HK-2 (cell line): ENCODE measurements at regions not wholly inside any gene's neighbourhood (a gene's known extent, or its start where the extent isn't known, plus 50 kb on each side); places are given as distances from the start of the nearest gene placed in this dataset.
"Not testable (repeated sequence)": the region's sequence is repeated elsewhere in the genome, so short reads cannot be mapped to it uniquely, and the experiment has no call there.

Experiments used
- DNase-seq: peaks from one replicate; pipeline ENCODE4 v3.0.0-alpha.2; 2018; ENCODE audit not compliant: unreplicated experiment

- DNase-seq, result no peak
Observed at GRCh38 chr4:38469410-38469809, 194.6 kb upstream of the KLF3 start.

- DNase-seq, result no peak
Observed at GRCh38 chr4:38470735-38471262, 193.2 kb upstream of the KLF3 start.

- DNase-seq, result no peak
Observed at GRCh38 chr4:38482696-38483095, 181.3 kb upstream of the KLF3 start.

- not testable (repeated sequence) for DNase-seq
Observed at GRCh38 chr4:38483628-38484027, 180.4 kb upstream of the KLF3 start.

GRCh38 chr4:38489011-38489861 is 174.8 kb upstream of the KLF3 start:
- DNase-seq, result no peak

- no peak for DNase-seq
Observed at GRCh38 chr4:38489924-38490639, 173.9 kb upstream of the KLF3 start.

GRCh38 chr4:38490753-38491446 is 173.1 kb upstream of the KLF3 start:
- no peak for DNase-seq

GRCh38 chr4:38491854-38492478 is 172.0 kb upstream of the KLF3 start:
- no peak for DNase-seq

GRCh38 chr4:38493066-38493465 is 170.9 kb upstream of the KLF3 start:
- DNase-seq, result no peak

- DNase-seq, result no peak
Observed at GRCh38 chr4:38495446-38495845, 168.6 kb upstream of the KLF3 start.

GRCh38 chr4:38497121-38497520 is 166.9 kb upstream of the KLF3 start:
- no peak for DNase-seq

- DNase-seq, result no peak
Observed at GRCh38 chr4:38499101-38499500, 164.9 kb upstream of the KLF3 start.

- DNase-seq, result no peak
Observed at GRCh38 chr4:38500433-38500832, 163.6 kb upstream of the KLF3 start.

- no peak for DNase-seq
Observed at GRCh38 chr4:38501698-38502097, 162.3 kb upstream of the KLF3 start.

- DNase-seq, result no peak
Observed at GRCh38 chr4:38503689-38504395, 160.2 kb upstream of the KLF3 start.

- DNase-seq, result no peak
Observed at GRCh38 chr4:38504396-38504715, 159.6 kb upstream of the KLF3 start.

- no peak for DNase-seq
Observed at GRCh38 chr4:38509551-38509950, 154.4 kb upstream of the KLF3 start.

- no peak for DNase-seq
Observed at GRCh38 chr4:38510201-38510600, 153.8 kb upstream of the KLF3 start.

- DNase-seq, result no peak
Observed at GRCh38 chr4:38511702-38512101, 152.3 kb upstream of the KLF3 start.

- DNase-seq, result no peak
Observed at GRCh38 chr4:38512840-38513239, 151.2 kb upstream of the KLF3 start.

- no peak for DNase-seq
Observed at GRCh38 chr4:38514465-38515146, 149.4 kb upstream of the KLF3 start.
